ENCODE measurements at regions not wholly inside any gene's neighbourhood (a gene's known extent, or its start where the extent isn't known, plus 50 kb on each side); places are given as distances from the start of the nearest gene placed in this dataset.

DNA sequence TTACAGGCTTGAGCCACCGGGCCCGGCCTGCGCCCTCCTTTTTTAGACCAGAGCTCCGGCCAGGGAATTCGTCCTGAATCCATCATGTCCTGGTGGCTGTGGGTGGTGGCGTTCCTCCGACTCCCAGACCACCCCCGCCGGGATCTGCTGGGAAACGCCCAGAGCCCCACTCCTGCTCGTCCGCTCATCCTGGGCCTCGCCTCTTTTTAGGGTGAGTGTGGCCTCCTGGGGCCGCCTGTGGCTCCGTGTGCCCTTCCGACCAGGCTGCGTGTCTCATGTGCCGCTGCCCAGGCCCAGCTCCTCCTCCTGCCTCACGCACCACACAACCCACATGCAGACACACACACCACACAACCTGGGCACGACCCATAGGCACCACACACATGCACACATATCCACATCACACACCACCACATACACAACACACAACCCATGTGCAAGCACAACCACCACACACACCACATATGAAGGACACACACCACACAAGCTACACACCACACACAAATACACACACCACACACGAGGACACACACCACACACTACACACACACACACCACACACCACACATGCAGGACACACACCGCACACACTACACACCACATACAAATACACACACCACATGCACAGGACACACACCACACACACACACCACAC is 946.2 kb downstream of the BRD1 start:
- Histone ChIP-seq H3K36me3 (no peaks in the 10 kb centered on the region), H3K27ac (no peak overlapping the region), H3K27me3 (peaks cover 0 to 35% of the 10 kb centered on the region in 2 donors), H3K4me1 (no peaks in the 10 kb centered on the region), H3K9me3 (no peaks in the 10 kb centered on the region), H3K4me3 (no peak overlapping the region)
- TF ChIP-seq, protein P1, sequence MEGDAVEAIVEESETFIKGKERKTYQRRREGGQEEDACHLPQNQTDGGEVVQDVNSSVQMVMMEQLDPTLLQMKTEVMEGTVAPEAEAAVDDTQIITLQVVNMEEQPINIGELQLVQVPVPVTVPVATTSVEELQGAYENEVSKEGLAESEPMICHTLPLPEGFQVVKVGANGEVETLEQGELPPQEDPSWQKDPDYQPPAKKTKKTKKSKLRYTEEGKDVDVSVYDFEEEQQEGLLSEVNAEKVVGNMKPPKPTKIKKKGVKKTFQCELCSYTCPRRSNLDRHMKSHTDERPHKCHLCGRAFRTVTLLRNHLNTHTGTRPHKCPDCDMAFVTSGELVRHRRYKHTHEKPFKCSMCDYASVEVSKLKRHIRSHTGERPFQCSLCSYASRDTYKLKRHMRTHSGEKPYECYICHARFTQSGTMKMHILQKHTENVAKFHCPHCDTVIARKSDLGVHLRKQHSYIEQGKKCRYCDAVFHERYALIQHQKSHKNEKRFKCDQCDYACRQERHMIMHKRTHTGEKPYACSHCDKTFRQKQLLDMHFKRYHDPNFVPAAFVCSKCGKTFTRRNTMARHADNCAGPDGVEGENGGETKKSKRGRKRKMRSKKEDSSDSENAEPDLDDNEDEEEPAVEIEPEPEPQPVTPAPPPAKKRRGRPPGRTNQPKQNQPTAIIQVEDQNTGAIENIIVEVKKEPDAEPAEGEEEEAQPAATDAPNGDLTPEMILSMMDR (IDR thresholded peaks at IDR 0.05), result no peak
- intact Hi-C loops (cut with DNase I), result no loop called here
- no peak for ATAC-seq
- peak in 2 of 4 donors; percentile 6 to 44 for DNase-seq

- Histone ChIP-seq H3K4me3 (no peak overlapping the region), H3K27me3 (peaks cover 0 to 38% of the 10 kb centered on the region in 2 donors), H3K27ac (no peak overlapping the region), H3K36me3 (no peaks in the 10 kb centered on the region), H3K4me1 (no peaks in the 10 kb centered on the region), H3K9me3 (no peaks in the 10 kb centered on the region)
- ATAC-seq, result no peak
- TF ChIP-seq, protein P1 (IDR thresholded peaks at IDR 0.05), result no peak
- intact Hi-C loops (cut with DNase I), result no loop called here
- peak in 2 of 4 donors; percentile 9 to 24 for DNase-seq
These were observed 946.9 kb downstream of the BRD1 start for GRCh38 chr22:48880749-48881148.

DNA sequence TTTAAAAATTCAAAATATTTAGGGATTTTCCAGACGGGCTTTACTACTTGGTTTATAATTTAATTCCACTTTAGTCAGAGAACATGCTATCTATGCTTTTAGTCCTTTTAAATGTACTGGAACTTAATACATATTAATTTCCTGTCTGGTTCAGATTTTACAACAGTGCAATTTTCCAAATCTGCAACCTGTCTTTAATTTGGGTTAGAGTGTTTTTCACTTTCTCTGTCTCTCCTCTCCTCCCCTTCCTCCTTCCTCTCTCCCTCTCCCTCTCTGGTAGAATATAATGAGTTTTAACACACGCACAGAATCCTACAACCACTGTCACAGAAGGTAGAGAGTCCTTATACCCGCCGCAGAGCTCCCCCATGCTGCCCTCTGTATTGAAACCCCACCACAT is 950.7 kb downstream of the BRD1 start:
- Histone ChIP-seq H3K27me3 (peaks cover 0 to 25% of the 10 kb centered on the region in 2 donors), H3K4me3 (no peak overlapping the region), H3K9me3 (no peaks in the 10 kb centered on the region), H3K27ac (no peak overlapping the region), H3K36me3 (no peaks in the 10 kb centered on the region), H3K4me1 (no peaks in the 10 kb centered on the region)
- intact Hi-C loops (cut with DNase I), result no loop called here
- TF ChIP-seq, protein P1 (IDR thresholded peaks at IDR 0.05), result no peak
- DNase-seq (no peak), ATAC-seq (no peak)

- Histone ChIP-seq H3K36me3 (no peaks in the 10 kb centered on the region), H3K9me3 (peaks cover 0 to 4% of the 10 kb centered on the region in 2 donors), H3K27ac (no peak overlapping the region), H3K4me1 (no peaks in the 10 kb centered on the region), H3K27me3 (peaks cover 0 to 30% of the 10 kb centered on the region in 2 donors), H3K4me3 (no peak overlapping the region)
- TF ChIP-seq, protein P1 (IDR thresholded peaks at IDR 0.05), result no peak
- intact Hi-C loops (cut with DNase I), result no loop called here
- ATAC-seq (no peak), DNase-seq (no peak)
These were observed 952.7 kb downstream of the BRD1 start for GRCh38 chr22:48874956-48875355.

- Histone ChIP-seq H3K27me3 (peaks cover 0 to 30% of the 10 kb centered on the region in 2 donors), H3K4me1 (no peaks in the 10 kb centered on the region), H3K4me3 (no peak overlapping the region), H3K9me3 (peaks cover 0 to 6% of the 10 kb centered on the region in 2 donors), H3K36me3 (no peaks in the 10 kb centered on the region), H3K27ac (no peak overlapping the region)
- intact Hi-C loops (cut with DNase I), result no loop called here
- DNase-seq (no peak), ATAC-seq (no peak)
- TF ChIP-seq, protein P1 (IDR thresholded peaks at IDR 0.05), result no peak
These were observed 954.5 kb downstream of the BRD1 start for GRCh38 chr22:48873191-48873520.

Data from left lung (tissue), 4 donors.